ENCODE measurements at regions not wholly inside any gene's neighbourhood (a gene's known extent, or its start where the extent isn't known, plus 50 kb on each side); places are given as distances from the start of the nearest gene placed in this dataset.

DNA sequence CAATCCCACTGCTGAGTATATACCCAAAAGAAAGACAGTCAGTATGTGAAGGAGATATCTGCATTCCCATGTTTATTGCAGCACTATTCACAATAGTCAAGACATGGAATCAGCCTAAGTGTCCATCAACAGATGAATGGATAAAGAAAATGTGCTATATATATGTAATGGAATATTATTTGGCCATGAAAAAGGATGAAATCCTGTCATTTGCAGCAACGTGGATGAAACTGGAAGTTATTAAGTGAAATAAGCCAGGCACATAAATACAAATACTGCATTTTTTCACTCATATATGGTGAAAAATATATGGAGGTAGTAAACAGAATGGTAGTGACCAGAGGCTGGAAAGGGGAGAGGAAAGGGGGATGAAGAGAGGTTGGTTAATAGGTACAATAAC, 188.9 kb upstream of the SERP2 start:
- DNase-seq (ENCODE audit: low spot score) (no peak), ATAC-seq (no peak)
- intact Hi-C loops (cut with DNase I): no loop called here

DNA sequence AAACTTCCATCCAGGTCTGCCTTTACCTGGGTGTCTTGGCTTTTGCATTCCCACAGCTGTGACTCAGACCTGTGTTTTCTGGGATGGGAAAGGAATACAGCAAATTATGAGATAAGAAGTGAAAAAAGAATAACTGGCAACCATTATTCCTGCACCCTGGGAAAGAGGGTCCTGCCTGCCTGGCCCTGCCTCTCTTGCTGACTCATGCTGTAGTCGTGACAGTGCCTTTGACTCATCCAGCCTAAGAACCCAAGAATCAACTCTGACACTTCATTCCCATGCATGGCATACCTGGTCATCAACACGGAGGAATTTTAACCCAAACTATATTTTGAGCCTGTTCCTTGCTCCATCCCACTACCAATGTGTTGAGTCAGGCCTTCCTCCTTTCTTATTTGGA, 185.4 kb upstream of the SERP2 start:
- intact Hi-C loops (cut with DNase I): no loop called here
- ATAC-seq: no peak
- DNase-seq (ENCODE audit: low spot score): no peak

DNA sequence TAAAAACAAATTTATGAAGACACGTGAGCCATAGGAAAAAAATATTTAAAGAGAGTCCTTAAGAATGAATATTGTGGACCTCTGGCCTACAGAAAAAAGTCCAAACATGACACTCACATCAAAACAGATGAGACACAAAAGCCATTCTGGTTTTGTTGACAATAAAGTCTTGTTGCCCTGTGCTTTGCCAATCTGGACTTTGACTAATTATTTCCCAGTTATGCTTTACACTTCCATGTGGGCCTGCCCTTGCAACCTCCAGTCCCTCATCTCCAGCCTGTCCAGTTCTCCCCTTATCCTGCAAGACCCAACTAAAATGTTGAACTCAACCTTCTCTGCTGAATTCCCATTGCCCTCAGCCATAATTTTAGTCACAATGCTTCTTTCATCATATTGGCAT, 184.5 kb upstream of the SERP2 start:
- DNase-seq (ENCODE audit: low spot score) (no peak), ATAC-seq (no peak)

DNA sequence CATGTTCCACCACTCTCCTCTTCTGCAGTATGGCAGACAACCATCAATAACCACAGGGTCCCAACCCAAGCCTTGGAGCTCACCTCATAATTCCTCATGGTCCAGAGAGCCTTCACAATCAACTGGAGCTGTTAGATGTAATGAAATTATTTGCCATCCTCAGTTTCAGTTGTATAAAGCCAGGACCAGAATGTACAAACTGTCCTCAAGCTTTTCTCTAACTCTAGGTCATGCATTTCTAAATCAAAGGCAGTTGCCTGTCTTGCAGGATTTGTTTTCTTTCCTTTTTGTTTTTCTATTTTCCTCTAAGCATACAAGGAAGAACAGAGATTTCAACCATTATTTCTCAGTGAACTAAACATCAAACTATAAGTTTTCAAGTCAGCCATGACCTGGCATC, 182.5 kb upstream of the SERP2 start:
- DNase-seq (ENCODE audit: low spot score) (no peak), ATAC-seq (peak; percentile 69)
- intact Hi-C loops (cut with DNase I): no loop called here

More for the DNA sequence above, 184.5 kb upstream of the SERP2 start:
- intact Hi-C loops (cut with DNase I): no loop called here

DNA sequence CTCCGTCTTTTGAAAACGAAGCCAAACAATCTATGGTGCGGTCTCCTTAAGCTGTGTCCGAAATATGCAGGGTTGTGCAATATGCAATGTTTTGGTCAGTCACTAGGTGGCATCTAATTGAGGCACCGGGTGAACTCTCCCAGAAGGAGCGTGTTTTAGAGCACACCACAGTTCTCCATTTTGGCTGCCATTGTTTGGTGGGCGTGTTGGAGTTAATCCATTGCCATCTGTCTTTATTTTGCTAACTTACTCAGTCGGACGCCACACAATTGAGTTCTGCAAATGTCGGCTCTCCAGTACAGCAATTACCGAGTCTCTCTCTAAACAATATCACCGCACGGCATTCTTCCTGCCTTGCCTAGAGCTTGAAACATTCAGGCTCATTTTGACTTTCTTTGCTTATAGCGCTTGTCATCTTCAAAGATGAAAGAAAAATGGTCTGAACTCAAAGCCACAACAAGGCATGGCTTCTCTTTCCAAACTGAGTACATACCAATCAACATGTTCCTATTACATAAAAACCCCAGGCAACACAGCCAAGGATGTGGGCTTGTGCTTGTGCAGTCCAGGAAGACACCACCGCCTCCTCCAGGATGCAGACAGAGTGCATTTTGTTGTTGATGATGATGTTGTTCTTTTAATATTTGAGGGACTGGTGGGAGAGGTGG, 182.0 kb upstream of the SERP2 start:
- intact Hi-C loops (cut with DNase I): no loop called here

DNA sequence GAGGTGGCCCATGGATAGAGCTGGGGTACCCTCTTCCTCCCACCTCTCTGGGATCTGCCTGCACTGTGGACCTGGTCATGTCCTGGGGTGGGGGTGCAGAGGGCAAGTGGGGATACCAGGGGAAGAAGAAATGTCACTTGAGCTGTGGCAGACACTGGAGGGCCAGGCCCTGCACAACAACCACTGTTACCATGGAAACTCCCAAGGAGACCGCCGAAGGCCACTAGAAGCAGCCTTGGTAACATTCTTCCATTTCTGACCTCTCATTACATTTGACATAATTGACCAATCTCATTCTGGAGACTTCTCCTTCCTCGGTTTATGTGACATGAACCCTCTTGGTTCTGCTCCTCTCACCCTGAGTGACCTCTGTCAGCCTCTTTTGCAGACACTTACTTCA, 179.9 kb upstream of the SERP2 start:
- DNase-seq (ENCODE audit: low spot score) (no peak), ATAC-seq (no peak)
- intact Hi-C loops (cut with DNase I): no loop called here

More for the DNA sequence above, 182.0 kb upstream of the SERP2 start:
- ATAC-seq: peak; percentile 95
- no peak for DNase-seq (ENCODE audit: low spot score)

DNA sequence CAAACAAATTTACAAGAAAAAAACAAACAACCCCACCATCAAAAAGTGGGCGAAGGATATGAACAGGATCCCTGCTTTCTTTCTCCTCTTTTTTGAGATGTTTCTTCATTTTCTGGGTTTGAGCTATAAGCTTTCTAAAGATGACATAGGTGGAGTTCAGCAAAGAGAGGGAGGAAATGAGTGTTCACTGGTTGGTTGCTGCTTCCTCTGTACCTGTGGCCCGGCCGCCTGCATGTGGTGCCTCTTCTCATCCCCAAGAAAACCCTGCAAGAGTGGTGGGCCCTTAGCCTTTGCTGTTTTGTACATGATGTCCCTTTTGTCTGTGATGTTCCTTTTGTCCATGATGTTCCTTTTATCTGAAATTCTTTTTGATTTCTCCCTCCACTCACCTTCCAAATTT, 178.4 kb upstream of the SERP2 start:
- DNase-seq (ENCODE audit: low spot score) (no peak), ATAC-seq (no peak)
- intact Hi-C loops (cut with DNase I): no loop called here

DNA sequence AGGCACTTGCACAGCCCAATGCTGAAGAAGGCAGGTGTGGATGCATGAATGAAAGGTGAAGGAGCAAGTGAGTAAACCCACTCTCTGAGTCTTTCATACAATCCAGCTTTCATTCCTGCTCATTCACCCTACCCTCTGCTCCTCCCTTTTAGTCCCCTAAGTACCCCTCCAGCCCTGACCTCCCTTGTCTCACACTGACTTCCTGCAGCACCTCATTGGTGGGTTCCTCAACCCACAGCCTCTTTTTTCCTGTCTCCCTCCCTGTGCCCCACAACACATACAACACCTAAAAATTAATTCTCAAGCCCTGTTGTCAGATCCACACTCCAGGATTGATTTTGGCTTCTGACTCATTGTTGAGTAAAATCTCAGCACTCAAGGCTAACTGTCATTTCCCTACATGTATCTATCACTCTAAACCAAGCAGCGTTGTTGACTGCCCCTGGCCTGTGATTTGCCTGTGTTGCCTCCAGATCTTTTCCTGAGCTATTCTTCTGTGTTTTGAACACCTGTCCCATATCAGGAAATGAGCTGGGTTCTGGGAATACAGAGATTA, 177.3 kb upstream of the SERP2 start:
- intact Hi-C loops (cut with DNase I): no loop called here
- ATAC-seq (no peak), DNase-seq (ENCODE audit: low spot score) (no peak)

DNA sequence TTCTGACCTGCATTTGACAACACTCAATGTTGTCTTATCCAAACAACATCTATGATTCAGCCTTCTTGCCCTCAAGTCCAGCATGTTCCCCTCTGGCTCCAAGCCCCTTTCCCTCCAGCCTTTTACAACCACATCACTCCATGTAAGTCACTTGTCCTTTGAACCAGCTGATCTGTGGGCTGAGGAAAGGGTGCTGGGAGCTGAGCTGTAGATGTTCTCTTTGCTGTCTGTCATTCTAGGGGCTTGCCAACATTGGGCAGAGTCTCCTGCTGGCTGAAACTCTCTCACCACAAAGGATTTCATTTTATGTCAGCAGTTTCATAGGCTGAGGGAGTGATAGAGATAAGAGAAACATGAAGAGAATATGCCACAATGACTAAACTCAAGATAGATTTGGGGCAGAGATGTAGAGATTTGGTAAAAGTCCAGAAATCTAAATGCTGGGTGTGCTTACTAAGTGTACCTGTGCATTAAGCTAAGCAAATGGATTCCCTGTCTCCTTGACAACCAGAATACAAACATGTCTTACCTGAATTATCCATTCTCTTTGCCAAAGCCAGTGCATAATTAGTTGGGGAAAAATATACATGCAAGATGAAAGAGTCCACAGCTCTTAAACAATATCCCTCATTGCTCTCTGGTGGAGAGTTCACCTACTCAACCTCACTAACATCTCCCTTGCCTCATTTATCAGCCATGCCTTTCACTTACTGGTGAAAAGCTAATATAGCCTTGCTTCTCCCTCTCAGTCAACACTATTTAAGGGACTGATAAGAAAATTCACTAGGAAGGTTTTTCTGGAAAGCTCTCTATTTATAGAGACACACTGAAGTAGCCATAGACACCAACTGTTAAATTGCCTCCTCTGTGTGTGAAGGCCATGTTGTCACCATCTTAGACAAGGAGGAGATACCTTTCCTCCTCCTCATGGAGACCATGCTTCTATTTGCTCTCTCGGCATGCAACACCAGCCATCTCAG, 175.5 kb upstream of the SERP2 start:
- intact Hi-C loops (cut with DNase I): no loop called here
- ATAC-seq (no peak), DNase-seq (ENCODE audit: low spot score) (no peak)

DNA sequence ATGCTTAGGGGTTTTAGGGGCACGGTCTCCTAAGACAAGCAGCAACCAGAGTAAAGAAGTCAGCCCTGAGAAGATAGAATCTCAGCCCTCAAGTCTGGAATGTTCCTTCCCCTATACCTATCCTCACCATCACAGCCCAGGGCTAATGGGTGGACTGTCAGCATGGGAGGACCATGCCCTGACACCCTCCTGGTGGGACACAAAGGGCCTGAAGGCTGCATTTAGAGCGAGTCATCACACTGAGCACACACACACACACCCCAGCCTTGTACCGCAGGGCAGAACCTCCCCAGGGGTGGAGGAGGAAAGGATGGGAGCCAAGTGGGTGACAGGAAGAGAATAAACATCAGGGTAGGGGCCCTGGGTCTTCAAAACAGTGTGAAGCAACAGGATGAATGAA, 174.8 kb upstream of the SERP2 start:
- DNase-seq (ENCODE audit: low spot score) (no peak), ATAC-seq (no peak)
- intact Hi-C loops (cut with DNase I): no loop called here

DNA sequence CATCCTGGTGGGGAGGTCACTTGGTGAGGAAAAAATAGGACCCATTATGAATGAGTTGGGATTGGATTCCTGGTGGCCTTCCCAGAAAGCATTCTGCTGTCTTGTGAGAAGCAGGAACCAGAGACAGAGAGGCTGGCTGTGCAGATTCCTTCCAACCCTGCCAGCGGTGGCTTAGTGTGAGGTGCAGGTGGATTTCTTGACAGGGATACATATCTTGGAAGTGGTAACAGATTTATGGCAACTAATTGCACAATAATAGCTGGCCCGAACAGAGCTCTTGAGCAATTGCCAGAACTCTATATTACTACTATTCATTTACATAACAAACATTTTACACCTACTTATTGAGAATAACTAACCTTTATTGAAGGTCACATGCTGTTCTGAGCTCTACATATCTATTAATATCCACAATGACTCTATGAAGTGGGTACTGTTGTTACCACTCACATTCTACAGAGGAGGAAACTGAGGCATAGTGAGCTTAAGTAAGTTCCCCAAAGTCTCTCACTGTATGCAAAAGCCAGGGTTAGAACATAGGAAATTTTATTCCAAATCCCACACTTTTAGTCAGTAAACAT, 173.9 kb upstream of the SERP2 start:
- intact Hi-C loops (cut with DNase I): no loop called here
- DNase-seq (ENCODE audit: low spot score) (no peak), ATAC-seq (no peak)

DNA sequence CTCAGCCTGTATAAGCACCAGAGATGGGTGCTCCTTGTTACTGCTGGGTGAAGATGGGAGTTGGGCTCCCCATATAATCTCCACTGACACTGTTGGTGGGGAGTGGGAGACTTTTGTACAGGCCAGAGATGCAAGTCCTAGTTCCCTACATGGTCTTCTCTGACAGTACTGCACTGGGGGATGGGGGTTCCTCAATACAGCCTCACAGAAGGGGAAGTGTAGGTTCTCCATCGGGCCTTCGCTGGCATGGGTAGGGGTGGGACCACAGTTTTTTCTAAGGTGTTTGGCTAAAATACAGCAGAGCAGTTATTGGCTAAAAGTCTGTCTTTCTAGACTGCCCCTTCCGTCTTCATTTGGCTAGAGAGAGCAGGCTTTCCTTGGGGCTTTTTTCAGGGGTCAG, 167.2 kb upstream of the SERP2 start:
- DNase-seq (ENCODE audit: low spot score) (no peak), ATAC-seq (no peak)
- intact Hi-C loops (cut with DNase I): no loop called here

DNA sequence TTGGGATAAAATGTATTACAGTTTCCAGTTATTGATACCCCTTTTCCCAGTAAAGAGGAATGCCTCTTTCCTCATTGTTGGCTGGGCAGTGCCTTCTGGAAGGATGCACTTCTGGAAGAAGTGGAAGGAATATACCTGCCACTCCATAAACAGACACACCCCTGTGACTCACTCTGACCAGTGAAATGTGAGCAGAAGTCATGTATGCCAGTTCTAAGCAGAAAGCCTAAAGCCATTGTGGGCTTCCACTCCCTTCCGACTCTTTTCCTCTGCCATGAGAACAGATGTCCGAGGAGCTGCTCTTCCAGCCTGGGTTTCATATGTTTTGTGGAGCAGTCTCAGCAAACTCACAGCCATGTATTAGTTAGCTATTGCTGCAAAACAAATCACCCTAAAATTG, 166.1 kb upstream of the SERP2 start:
- DNase-seq (ENCODE audit: low spot score) (no peak), ATAC-seq (no peak)
- intact Hi-C loops (cut with DNase I): no loop called here

DNA sequence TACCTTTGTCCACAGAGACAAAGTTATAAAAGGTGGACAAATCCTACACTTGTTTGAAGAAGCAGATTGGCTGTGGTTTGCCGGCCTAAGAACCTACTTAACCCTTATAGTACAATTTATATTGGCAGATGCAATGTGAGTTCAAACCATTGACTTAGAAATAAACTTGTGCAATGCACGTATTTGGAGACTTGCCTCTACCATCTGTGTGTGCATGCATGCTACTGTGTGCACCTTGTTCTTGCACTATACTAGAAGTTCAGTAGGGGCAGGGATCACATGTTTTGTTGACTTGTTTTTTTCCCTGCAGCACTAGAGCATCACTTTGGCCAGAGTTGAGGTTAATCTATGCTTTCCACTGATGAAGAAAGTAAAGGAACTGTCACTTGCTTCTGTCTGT, 163.1 kb upstream of the SERP2 start:
- ATAC-seq (no peak), DNase-seq (ENCODE audit: low spot score) (no peak)
- intact Hi-C loops (cut with DNase I): no loop called here

DNA sequence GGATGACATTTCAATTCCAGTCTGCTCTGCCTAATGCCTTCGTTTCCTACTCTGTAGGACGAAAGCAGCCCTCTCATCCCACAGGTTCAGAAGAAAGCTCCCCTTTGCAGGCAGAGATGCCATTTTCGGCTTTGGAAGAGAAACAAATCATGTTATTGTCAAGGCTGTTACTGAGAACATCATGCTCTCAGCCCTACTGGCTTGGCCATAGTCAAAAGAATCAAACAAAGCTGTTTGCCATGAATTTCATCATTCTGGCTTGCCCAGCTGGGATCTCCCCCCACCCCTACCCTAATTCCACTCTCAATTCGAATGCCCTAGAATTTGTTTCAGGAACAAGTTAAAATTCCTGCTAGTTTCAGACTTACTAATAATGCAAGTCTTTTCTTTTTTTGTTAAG, 162.3 kb upstream of the SERP2 start:
- DNase-seq (ENCODE audit: low spot score) (no peak), ATAC-seq (peak; percentile 78)
- intact Hi-C loops (cut with DNase I): no loop called here

DNA sequence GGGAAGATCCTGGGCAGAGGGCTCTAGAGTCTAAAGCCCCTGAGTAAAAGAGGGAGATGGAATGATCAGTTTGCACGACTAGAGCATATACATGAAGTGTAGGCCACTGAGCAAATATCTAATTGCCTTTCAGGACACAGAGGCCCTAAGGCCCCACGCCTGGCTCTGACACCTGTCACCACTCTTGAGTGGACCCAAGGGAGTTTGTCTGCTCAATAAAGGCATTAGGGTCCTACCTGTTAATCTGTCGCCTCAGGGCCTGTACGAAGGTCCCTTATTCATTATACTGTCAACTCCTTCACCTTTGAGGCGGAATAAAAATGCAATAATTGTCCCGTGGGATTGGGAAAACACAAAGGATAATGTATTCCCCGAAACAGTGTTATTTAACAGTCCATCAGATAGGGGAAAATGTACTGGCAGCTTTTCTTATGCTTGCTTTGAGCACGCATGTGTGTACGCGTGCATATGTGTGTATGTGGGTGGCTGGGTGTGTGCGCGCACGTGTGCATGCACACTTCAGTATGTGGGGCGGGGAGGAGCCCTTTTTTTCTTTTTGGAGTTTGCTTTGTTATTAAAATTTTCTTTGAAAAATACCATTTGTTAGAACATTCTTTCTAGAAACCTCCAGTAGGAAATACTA, 161.8 kb upstream of the SERP2 start:
- intact Hi-C loops (cut with DNase I): no loop called here
- ATAC-seq (peak; percentile 25), DNase-seq (ENCODE audit: low spot score) (no peak)

DNA sequence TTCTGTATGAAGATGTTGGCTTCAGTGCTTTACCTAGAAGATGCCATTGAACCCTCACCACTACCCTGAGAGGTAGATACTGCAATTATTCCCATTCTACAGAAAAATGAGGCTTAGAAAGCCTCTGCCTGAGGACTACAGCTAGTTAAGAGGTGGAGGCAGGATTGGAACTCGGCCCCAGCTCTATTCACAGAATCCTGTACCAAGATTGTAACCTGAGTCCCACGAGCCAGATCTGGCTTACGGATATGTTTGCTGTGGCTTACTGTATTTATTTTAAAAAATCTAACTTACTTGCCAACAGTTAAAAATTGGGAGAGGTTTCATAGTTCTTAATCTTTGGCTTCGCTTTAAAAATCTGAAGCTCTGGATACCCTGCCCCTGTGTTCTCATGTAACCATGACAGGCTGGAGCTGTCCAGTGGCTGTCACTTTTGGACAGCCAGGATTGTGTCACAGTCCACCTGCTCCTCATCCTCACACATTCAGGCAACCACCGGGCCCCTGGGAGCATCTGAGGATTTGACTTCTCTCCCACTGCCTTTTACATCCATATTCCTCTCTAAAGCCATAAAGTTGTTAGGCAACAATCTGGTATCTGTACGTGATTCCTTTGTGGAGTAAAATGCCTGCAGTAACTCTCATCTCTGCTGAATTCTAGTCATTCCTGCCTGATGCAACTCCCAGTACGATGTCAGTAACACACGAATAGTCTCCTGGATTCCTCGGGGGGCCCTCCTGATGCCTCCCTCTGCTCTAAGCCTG, 160.8 kb upstream of the SERP2 start:
- peak; percentile 31 for ATAC-seq
- no peak for DNase-seq (ENCODE audit: low spot score)
- intact Hi-C loops (cut with DNase I): no loop called here

DNA sequence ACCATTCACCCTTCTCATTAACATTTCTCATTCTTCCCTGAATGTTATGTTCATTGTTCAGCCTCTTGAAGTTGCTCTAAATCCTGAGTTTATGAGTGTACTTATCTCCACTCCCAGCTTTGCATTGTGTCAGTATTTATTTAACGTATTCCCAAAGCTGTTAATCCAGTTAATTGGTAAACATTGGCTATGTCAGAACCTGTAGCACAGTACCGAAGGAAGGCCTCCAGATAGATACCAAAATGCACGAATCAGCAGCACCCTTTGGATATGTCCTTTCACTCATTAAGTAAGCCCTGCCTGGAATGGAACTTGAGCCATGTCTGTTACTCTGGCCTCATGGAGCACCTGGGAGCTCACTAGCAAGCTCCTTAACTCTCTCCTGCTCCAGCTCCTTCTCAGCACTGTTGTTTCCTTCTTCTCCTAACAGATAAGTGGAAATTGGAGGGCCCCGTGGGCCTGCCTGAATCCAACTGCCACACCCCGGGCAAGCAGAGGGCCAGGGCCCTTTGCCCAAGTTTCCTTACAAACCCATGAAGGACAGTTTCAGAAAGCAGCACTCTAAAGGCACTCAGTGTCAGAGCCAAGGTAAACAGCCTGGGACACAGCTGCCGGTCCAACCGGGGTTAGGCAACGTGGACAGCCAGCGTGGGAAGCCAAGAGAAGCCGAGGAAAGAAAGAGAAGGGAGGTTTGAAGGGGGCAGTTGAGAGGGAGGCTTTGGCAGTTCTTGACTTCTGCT, 155.0 kb upstream of the SERP2 start:
- ATAC-seq (peak; percentile 94), DNase-seq (ENCODE audit: low spot score) (peak; percentile 75)
- intact Hi-C loops (cut with DNase I): no loop called here
